Tibial nerve (tissue), 4 donors: ENCODE measurements at regions not wholly inside any gene's neighbourhood (a gene's known extent, or its start where the extent isn't known, plus 50 kb on each side); places are given as distances from the start of the nearest gene placed in this dataset.

ENCODE experiments used
- DNase-seq, 2 donors: peaks; one replicate each; pipeline ENCODE4 v3.0.0-alpha.2; 2019; ENCODE audit warnings: low spot score in 2 of 2
- H3K27ac ChIP-seq, 4 donors: fragments of 200-600 bp; sonication (generic) in 3 of 4; one replicate each; pipeline ENCODE4 v1.5.1; 2017 to 2019; ENCODE audit warnings: mild to moderate bottlenecking in 1 of 4
- H3K27me3 ChIP-seq, 2 donors: fragments of 200-600 bp; sonication (generic) in 1 of 2; one replicate each; pipeline versions ENCODE4 v1.5.1 to v1.6.0; 2017 to 2019
- H3K36me3 ChIP-seq, 3 donors: fragments of 200-600 bp; sonication (generic); one replicate each; pipeline ENCODE4 v1.5.1; 2018 to 2019
- H3K4me1 ChIP-seq, 4 donors: fragments of 200-600 bp; sonication (generic) in 3 of 4; one replicate each; pipeline ENCODE4 v1.5.1; 2017 to 2019
- H3K4me3 ChIP-seq, 4 donors: fragments of 200-600 bp; sonication (generic) in 3 of 4; one replicate each; pipeline ENCODE4 v1.5.1; 2017 to 2019; ENCODE audit warnings: mild to moderate bottlenecking in 1 of 4, moderate library complexity in 1 of 4
- H3K9me3 ChIP-seq, 4 donors: fragments of 200-600 bp; sonication (generic) in 3 of 4; one replicate each; pipeline ENCODE4 v1.5.1; 2017 to 2019
- CTCF ChIP-seq, 5 experiments: fragments of 200-600 bp in 3 of 5; fragments of 450-650 bp in 2 of 5; sonication (generic) in 3 of 5; IDR thresholded peaks; one replicate each; pipeline ENCODE4 v1.5.1; 2016 to 2019; ENCODE audit warnings: antibody characterized with exemption in 5 of 5, mild to moderate bottlenecking in 3 of 5, moderate library complexity in 2 of 5
- EP300 ChIP-seq, 2 donors: sonication (generic); formaldehyde crosslinking; IDR thresholded peaks; one replicate each; pipeline ENCODE4 v1.6.1; 2017; ENCODE audit warnings: antibody characterized with exemption in 2 of 2, mild to moderate bottlenecking in 1 of 2
- POLR2A ChIP-seq, 2 donors: fragments of 450-650 bp; IDR thresholded peaks; one replicate each; pipeline ENCODE4 v1.6.1; 2017; ENCODE audit warnings: antibody characterized with exemption in 2 of 2, mild to moderate bottlenecking in 2 of 2, moderate library complexity in 2 of 2
- WGBS, 2 donors: methylation state at CpG; one replicate each; pipeline ENCODE4 v1.1.5; 2018; 5-methylcytosine and 5-hydroxymethylcytosine counted together

GRCh38 chr5:12999667-13000066, 944.8 kb downstream of the DNAH5 start:
- no peaks in the 10 kb centered on the region for H3K36me3 ChIP-seq
- no peak for DNase-seq
- 91 to 92% methylated on average over 5 of the region's 5 CpGs for whole genome bisulfite sequencing, 2 donors
- H3K9me3 ChIP-seq = no peaks in the 10 kb centered on the region
- no peak overlapping the region for H3K27ac ChIP-seq
- no peaks in the 10 kb centered on the region for H3K27me3 ChIP-seq
- TF ChIP-seq CTCF (IDR thresholded peaks at IDR 0.05) = no peak
- H3K4me3 ChIP-seq = no peak overlapping the region
- no peaks in the 10 kb centered on the region for H3K4me1 ChIP-seq

- 81 to 83% methylated on average over 4 of the region's 4 CpGs for WGBS, 2 donors
- TF ChIP-seq POLR2A (IDR thresholded peaks at IDR 0.05) (no peak), CTCF (IDR thresholded peaks at IDR 0.05) (no peak), EP300 (IDR thresholded peaks at IDR 0.05) (no peak)
- no peak for DNase-seq
- Histone ChIP-seq H3K9me3 (no peaks in the 10 kb centered on the region), H3K36me3 (no peaks in the 10 kb centered on the region), H3K27me3 (no peaks in the 10 kb centered on the region), H3K4me1 (no peaks in the 10 kb centered on the region), H3K27ac (no peak overlapping the region), H3K4me3 (no peak overlapping the region)
These were observed 959.3 kb downstream of the DNAH5 start for GRCh38 chr5:12985142-12985541.

GRCh38 chr5:12974856-12975255, 969.6 kb downstream of the DNAH5 start:
- no peak for DNase-seq
- no peaks in the 10 kb centered on the region for H3K9me3 ChIP-seq
- no peaks in the 10 kb centered on the region for H3K27me3 ChIP-seq
- no peaks in the 10 kb centered on the region for H3K4me1 ChIP-seq
- no peaks in the 10 kb centered on the region for H3K36me3 ChIP-seq
- TF ChIP-seq POLR2A (IDR thresholded peaks at IDR 0.05) = no peak
- no peak for TF ChIP-seq CTCF (IDR thresholded peaks at IDR 0.05)
- no peak for TF ChIP-seq EP300 (IDR thresholded peaks at IDR 0.05)
- H3K4me3 ChIP-seq = no peak overlapping the region
- WGBS, 2 donors = 54 to 65% methylated on average over 3 of the region's 3 CpGs
- no peak overlapping the region for H3K27ac ChIP-seq

GRCh38 chr5:12965804-12966203, 978.7 kb downstream of the DNAH5 start:
- Histone ChIP-seq H3K4me3 (no peak overlapping the region), H3K4me1 (no peaks in the 10 kb centered on the region), H3K9me3 (no peaks in the 10 kb centered on the region), H3K27ac (no peak overlapping the region), H3K27me3 (no peaks in the 10 kb centered on the region), H3K36me3 (no peaks in the 10 kb centered on the region)
- no peak for DNase-seq
- WGBS, 2 donors = 87 to 90% methylated on average over 4 of the region's 4 CpGs
- TF ChIP-seq EP300 (IDR thresholded peaks at IDR 0.05) = no peak
- no peak for TF ChIP-seq POLR2A (IDR thresholded peaks at IDR 0.05)
- no peak for TF ChIP-seq CTCF (IDR thresholded peaks at IDR 0.05)

- no peak for DNase-seq
- Histone ChIP-seq H3K4me3 (no peak overlapping the region), H3K27ac (no peak overlapping the region), H3K4me1 (no peaks in the 10 kb centered on the region), H3K36me3 (no peaks in the 10 kb centered on the region), H3K9me3 (no peaks in the 10 kb centered on the region), H3K27me3 (no peaks in the 10 kb centered on the region)
- TF ChIP-seq CTCF (IDR thresholded peaks at IDR 0.05) (no peak), POLR2A (IDR thresholded peaks at IDR 0.05) (no peak), EP300 (IDR thresholded peaks at IDR 0.05) (no peak)
- WGBS, 2 donors = 62 to 74% methylated on average over 1 of the region's 1 CpG
These were observed 984.8 kb downstream of the DNAH5 start for GRCh38 chr5:12959713-12960112.
